ENCODE measurements at regions not wholly inside any gene's neighbourhood (a gene's known extent, or its start where the extent isn't known, plus 50 kb on each side); places are given as distances from the start of the nearest gene placed in this dataset.

DNA sequence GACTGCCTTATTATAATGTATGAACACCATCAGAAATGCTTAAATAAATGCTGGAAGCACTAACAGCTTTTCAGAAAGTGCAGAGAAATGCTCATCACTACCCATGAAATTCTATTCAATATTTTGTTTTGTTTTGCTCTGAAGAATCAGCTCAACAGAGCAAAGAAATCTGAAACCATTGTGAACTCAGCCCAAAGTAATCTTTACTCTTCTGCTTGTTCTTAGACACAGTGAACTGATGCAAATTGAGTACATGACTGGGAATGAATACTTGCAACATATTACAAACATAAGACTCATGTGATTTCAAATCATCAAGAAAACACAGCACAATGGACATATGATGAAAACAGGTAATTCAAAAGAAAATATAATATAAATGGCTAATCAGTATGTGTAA is 404.6 kb upstream of the OPRM1 start:
- Histone ChIP-seq H3K4me1 (ENCODE audit: control insufficient read depth in 4 of 4, insufficient read depth in 4 of 4, low read length in 3 of 4) (no peaks in the 10 kb centered on the region), H3K4me3 (ENCODE audit: low read depth in 1 of 3, low read length in 3 of 3) (no peak overlapping the region), H3K9ac (ENCODE audit: low read depth in 1 of 2, low read length in 2 of 2) (no peak overlapping the region), H3K27ac (ENCODE audit: low read depth in 1 of 2, low read length in 2 of 2) (no peak overlapping the region), H3K9me3 (ENCODE audit: control insufficient read depth in 4 of 4, low read length in 3 of 4) (peaks cover 0 to 3% (median under 1%) of the 10 kb centered on the region in 4 donors), H3K36me3 (ENCODE audit: control insufficient read depth in 4 of 4, insufficient read depth in 3 of 4, low read depth in 1 of 4, low read length in 3 of 4) (no peaks in the 10 kb centered on the region), H3K27me3 (ENCODE audit: control insufficient read depth in 4 of 4, insufficient read depth in 4 of 4, low read length in 3 of 4) (no peaks in the 10 kb centered on the region)
- TF ChIP-seq, protein P1, sequence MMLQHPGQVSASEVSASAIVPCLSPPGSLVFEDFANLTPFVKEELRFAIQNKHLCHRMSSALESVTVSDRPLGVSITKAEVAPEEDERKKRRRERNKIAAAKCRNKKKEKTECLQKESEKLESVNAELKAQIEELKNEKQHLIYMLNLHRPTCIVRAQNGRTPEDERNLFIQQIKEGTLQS (IDR thresholded peaks at IDR 0.05), result no peak
- TF ChIP-seq, protein P2, sequence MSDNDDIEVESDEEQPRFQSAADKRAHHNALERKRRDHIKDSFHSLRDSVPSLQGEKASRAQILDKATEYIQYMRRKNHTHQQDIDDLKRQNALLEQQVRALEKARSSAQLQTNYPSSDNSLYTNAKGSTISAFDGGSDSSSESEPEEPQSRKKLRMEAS (IDR thresholded peaks at IDR 0.05), result no peak
- no peak for TF ChIP-seq TAF1 (conservative IDR thresholded peaks at IDR 0.05)
- DNase-seq (ENCODE audit: low spot score), result no peak

DNA sequence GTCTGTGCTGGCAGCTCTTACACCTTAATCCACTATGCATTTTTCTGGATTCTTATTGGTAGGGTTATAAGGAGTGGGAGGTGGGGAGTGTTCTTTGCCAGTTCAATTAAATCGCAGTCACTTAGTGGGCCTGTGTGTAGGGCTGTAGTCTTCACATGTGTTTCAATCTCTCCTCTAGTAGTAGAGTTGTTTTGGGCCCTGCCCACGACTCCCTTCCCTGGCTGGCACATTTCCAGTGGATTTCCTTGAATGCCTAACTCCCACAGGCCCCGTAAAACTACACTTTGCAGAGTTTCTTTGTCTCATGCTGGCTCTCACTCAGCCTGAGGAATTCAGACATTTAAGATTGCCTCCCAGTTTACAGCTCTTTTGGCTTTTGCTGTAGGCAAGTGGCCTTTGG is 414.0 kb upstream of the OPRM1 start:
- no peak for DNase-seq (ENCODE audit: low spot score)
- 51% methylated on average over 3 of the region's 3 CpGs for WGBS

DNA sequence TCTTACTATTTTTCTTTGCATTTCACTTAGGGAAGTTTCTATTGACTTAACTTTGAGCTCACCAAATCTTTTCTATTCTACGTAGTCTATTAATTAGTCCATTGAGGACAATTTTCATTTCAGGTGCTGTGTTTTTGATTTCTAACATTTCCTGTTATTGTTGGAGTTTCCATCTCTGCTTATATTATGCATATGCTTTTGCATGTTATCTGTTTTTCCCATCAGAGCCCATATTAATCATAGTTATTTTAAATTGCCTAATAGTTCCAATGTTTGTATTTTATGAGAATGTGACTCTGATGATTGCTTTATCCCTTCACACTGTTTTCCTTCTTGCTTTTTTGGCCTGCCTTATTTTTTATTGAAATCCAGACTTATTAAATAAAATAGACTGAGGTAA is 414.5 kb upstream of the OPRM1 start:
- TF ChIP-seq, protein P3, sequence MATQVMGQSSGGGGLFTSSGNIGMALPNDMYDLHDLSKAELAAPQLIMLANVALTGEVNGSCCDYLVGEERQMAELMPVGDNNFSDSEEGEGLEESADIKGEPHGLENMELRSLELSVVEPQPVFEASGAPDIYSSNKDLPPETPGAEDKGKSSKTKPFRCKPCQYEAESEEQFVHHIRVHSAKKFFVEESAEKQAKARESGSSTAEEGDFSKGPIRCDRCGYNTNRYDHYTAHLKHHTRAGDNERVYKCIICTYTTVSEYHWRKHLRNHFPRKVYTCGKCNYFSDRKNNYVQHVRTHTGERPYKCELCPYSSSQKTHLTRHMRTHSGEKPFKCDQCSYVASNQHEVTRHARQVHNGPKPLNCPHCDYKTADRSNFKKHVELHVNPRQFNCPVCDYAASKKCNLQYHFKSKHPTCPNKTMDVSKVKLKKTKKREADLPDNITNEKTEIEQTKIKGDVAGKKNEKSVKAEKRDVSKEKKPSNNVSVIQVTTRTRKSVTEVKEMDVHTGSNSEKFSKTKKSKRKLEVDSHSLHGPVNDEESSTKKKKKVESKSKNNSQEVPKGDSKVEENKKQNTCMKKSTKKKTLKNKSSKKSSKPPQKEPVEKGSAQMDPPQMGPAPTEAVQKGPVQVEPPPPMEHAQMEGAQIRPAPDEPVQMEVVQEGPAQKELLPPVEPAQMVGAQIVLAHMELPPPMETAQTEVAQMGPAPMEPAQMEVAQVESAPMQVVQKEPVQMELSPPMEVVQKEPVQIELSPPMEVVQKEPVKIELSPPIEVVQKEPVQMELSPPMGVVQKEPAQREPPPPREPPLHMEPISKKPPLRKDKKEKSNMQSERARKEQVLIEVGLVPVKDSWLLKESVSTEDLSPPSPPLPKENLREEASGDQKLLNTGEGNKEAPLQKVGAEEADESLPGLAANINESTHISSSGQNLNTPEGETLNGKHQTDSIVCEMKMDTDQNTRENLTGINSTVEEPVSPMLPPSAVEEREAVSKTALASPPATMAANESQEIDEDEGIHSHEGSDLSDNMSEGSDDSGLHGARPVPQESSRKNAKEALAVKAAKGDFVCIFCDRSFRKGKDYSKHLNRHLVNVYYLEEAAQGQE (IDR thresholded peaks at IDR 0.05), result no peak
- H3K36me3 ChIP-seq (ENCODE audit: control insufficient read depth in 4 of 4, insufficient read depth in 3 of 4, low read depth in 1 of 4, low read length in 3 of 4), result no peaks in the 10 kb centered on the region
- no peaks in the 10 kb centered on the region for H3K4me1 ChIP-seq (ENCODE audit: control insufficient read depth in 4 of 4, insufficient read depth in 4 of 4, low read length in 3 of 4)
- no peak overlapping the region for H3K4me3 ChIP-seq (ENCODE audit: low read depth in 1 of 3, low read length in 3 of 3)
- no peaks in the 10 kb centered on the region for H3K27me3 ChIP-seq (ENCODE audit: control insufficient read depth in 4 of 4, insufficient read depth in 4 of 4, low read length in 3 of 4)
- H3K9ac ChIP-seq (ENCODE audit: low read depth in 1 of 2, low read length in 2 of 2), result no peak overlapping the region
- no peak overlapping the region for H3K27ac ChIP-seq (ENCODE audit: low read depth in 1 of 2, low read length in 2 of 2)
- 76% methylated on average over 1 of the region's 1 CpG for WGBS
- DNase-seq (ENCODE audit: low spot score), result no peak
- peaks cover 0 to 4% (median 0%) of the 10 kb centered on the region in 4 donors for H3K9me3 ChIP-seq (ENCODE audit: control insufficient read depth in 4 of 4, low read length in 3 of 4)

More for the DNA sequence above, 414.0 kb upstream of the OPRM1 start:
- no peak overlapping the region for H3K9ac ChIP-seq (ENCODE audit: low read depth in 1 of 2, low read length in 2 of 2)
- no peaks in the 10 kb centered on the region for H3K36me3 ChIP-seq (ENCODE audit: control insufficient read depth in 4 of 4, insufficient read depth in 3 of 4, low read depth in 1 of 4, low read length in 3 of 4)
- H3K4me3 ChIP-seq (ENCODE audit: low read depth in 1 of 3, low read length in 3 of 3), result no peak overlapping the region
- no peaks in the 10 kb centered on the region for H3K27me3 ChIP-seq (ENCODE audit: control insufficient read depth in 4 of 4, insufficient read depth in 4 of 4, low read length in 3 of 4)
- H3K27ac ChIP-seq (ENCODE audit: low read depth in 1 of 2, low read length in 2 of 2), result no peak overlapping the region
- H3K4me1 ChIP-seq (ENCODE audit: control insufficient read depth in 4 of 4, insufficient read depth in 4 of 4, low read length in 3 of 4), result no peaks in the 10 kb centered on the region
- H3K9me3 ChIP-seq (ENCODE audit: control insufficient read depth in 4 of 4, low read length in 3 of 4), result peaks cover 0 to 4% (median 0%) of the 10 kb centered on the region in 4 donors
- TF ChIP-seq FOXA2 (IDR thresholded peaks at IDR 0.05), result no peak
- TF ChIP-seq HNF4G (IDR thresholded peaks at IDR 0.05), result no peak
- no peak for TF ChIP-seq RAD21 (IDR thresholded peaks at IDR 0.05)
- no peak for TF ChIP-seq FOXA1 (IDR thresholded peaks at IDR 0.05)
- TF ChIP-seq, protein P2 (IDR thresholded peaks at IDR 0.05), result no peak
- no peak for TF ChIP-seq TAF1 (conservative IDR thresholded peaks at IDR 0.05)
- TF ChIP-seq EGR1 (IDR thresholded peaks at IDR 0.05; ENCODE audit: low read depth in 2 of 2), result no peak
- TF ChIP-seq, protein P1 (IDR thresholded peaks at IDR 0.05), result no peak
- TF ChIP-seq JUND (IDR thresholded peaks at IDR 0.05), result no peak
- TF ChIP-seq GABPA (IDR thresholded peaks at IDR 0.05 in 1 of 2, conservative IDR thresholded peaks at IDR 0.05 in 1 of 2), result no peak
- TF ChIP-seq, protein P4, sequence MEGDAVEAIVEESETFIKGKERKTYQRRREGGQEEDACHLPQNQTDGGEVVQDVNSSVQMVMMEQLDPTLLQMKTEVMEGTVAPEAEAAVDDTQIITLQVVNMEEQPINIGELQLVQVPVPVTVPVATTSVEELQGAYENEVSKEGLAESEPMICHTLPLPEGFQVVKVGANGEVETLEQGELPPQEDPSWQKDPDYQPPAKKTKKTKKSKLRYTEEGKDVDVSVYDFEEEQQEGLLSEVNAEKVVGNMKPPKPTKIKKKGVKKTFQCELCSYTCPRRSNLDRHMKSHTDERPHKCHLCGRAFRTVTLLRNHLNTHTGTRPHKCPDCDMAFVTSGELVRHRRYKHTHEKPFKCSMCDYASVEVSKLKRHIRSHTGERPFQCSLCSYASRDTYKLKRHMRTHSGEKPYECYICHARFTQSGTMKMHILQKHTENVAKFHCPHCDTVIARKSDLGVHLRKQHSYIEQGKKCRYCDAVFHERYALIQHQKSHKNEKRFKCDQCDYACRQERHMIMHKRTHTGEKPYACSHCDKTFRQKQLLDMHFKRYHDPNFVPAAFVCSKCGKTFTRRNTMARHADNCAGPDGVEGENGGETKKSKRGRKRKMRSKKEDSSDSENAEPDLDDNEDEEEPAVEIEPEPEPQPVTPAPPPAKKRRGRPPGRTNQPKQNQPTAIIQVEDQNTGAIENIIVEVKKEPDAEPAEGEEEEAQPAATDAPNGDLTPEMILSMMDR (IDR thresholded peaks at IDR 0.05; ENCODE audit: low read depth, low read length, missing input control), result no peak
- no peak for TF ChIP-seq HNF4A (conservative IDR thresholded peaks at IDR 0.05)
